ENCODE measurements at regions not wholly inside any gene's neighbourhood (a gene's known extent, or its start where the extent isn't known, plus 50 kb on each side); places are given as distances from the start of the nearest gene placed in this dataset.

GRCh38 chr14:101044741-101045140, 141.2 kb upstream of the RTL1 start:
- no peak for DNase-seq (ENCODE audit: low read depth in 2 of 2)

GRCh38 chr14:101045511-101045910, 142.0 kb upstream of the RTL1 start:
- no peak for DNase-seq (ENCODE audit: low read depth in 2 of 2)

- DNase-seq (ENCODE audit: low read depth in 2 of 2), result no peak
Observed at GRCh38 chr14:101046071-101046470, 142.5 kb upstream of the RTL1 start.

GRCh38 chr14:101047326-101047725, 143.8 kb upstream of the RTL1 start:
- no peak for DNase-seq (ENCODE audit: low read depth in 2 of 2)

- no peak for DNase-seq (ENCODE audit: low read depth in 2 of 2)
Observed at GRCh38 chr14:101048766-101049165, 145.2 kb upstream of the RTL1 start.

GRCh38 chr14:101049511-101049910, 146.0 kb upstream of the RTL1 start:
- DNase-seq (ENCODE audit: low read depth in 2 of 2), result no peak

- no peak for DNase-seq (ENCODE audit: low read depth in 2 of 2)
Observed at GRCh38 chr14:101049942-101050341, 146.4 kb upstream of the RTL1 start.

- no peak for DNase-seq (ENCODE audit: low read depth in 2 of 2)
Observed at GRCh38 chr14:101050901-101051490, 147.5 kb upstream of the RTL1 start.

- DNase-seq (ENCODE audit: low read depth in 2 of 2), result no peak
Observed at GRCh38 chr14:101054671-101055070, 151.1 kb upstream of the RTL1 start.

GRCh38 chr14:101055106-101055662, 151.7 kb upstream of the RTL1 start:
- DNase-seq (ENCODE audit: low read depth in 2 of 2), result no peak

GRCh38 chr14:101055776-101056374, 152.4 kb upstream of the RTL1 start:
- no peak for DNase-seq (ENCODE audit: low read depth in 2 of 2)

GRCh38 chr14:101056446-101056845, 152.9 kb upstream of the RTL1 start:
- no peak for DNase-seq (ENCODE audit: low read depth in 2 of 2)

- DNase-seq (ENCODE audit: low read depth in 2 of 2), result no peak
Observed at GRCh38 chr14:101057394-101057793, 153.9 kb upstream of the RTL1 start.

GRCh38 chr14:101058571-101058970, 155.0 kb upstream of the RTL1 start:
- DNase-seq (ENCODE audit: low read depth in 2 of 2), result no peak

- DNase-seq (ENCODE audit: low read depth in 2 of 2), result no peak
Observed at GRCh38 chr14:101060171-101060601, 156.7 kb upstream of the RTL1 start.

- no peak for DNase-seq (ENCODE audit: low read depth in 2 of 2)
Observed at GRCh38 chr14:101061411-101062064, 158.0 kb upstream of the RTL1 start.

- no peak for DNase-seq (ENCODE audit: low read depth in 2 of 2)
Observed at GRCh38 chr14:101062065-101062450, 158.5 kb upstream of the RTL1 start.

- DNase-seq (ENCODE audit: low read depth in 2 of 2), result no peak
Observed at GRCh38 chr14:101062601-101063000, 159.1 kb upstream of the RTL1 start.

GRCh38 chr14:101063121-101063520, 159.6 kb upstream of the RTL1 start:
- no peak for DNase-seq (ENCODE audit: low read depth in 2 of 2)

- no peak for DNase-seq (ENCODE audit: low read depth in 2 of 2)
Observed at GRCh38 chr14:101064121-101064661, 160.7 kb upstream of the RTL1 start.

GRCh38 chr14:101064718-101065117, 161.2 kb upstream of the RTL1 start:
- DNase-seq (ENCODE audit: low read depth in 2 of 2), result no peak

GRCh38 chr14:101065246-101065645, 161.7 kb upstream of the RTL1 start:
- no peak for DNase-seq (ENCODE audit: low read depth in 2 of 2)

Data from stimulated activated CD8-positive, alpha-beta memory T cell treated with anti-CD3 and anti-CD28 coated beads, Interleukin-7, amount 100 ng/mL, for 1 hour (primary cell).